ENCODE measurements at regions not wholly inside any gene's neighbourhood (a gene's known extent, or its start where the extent isn't known, plus 50 kb on each side); places are given as distances from the start of the nearest gene placed in this dataset.
"Not testable (repeated sequence)": the region's sequence is repeated elsewhere in the genome, so short reads cannot be mapped to it uniquely, and the experiment has no call there.

GRCh38 chr20:48448666-48449600 lies 378.9 kb downstream of the PREX1 start:
- no peak overlapping the region for H3K4me3 ChIP-seq (ENCODE audit: low read depth, low read length)
- no peak for DNase-seq (ENCODE audit: low read depth)
- TF ChIP-seq, protein P1, sequence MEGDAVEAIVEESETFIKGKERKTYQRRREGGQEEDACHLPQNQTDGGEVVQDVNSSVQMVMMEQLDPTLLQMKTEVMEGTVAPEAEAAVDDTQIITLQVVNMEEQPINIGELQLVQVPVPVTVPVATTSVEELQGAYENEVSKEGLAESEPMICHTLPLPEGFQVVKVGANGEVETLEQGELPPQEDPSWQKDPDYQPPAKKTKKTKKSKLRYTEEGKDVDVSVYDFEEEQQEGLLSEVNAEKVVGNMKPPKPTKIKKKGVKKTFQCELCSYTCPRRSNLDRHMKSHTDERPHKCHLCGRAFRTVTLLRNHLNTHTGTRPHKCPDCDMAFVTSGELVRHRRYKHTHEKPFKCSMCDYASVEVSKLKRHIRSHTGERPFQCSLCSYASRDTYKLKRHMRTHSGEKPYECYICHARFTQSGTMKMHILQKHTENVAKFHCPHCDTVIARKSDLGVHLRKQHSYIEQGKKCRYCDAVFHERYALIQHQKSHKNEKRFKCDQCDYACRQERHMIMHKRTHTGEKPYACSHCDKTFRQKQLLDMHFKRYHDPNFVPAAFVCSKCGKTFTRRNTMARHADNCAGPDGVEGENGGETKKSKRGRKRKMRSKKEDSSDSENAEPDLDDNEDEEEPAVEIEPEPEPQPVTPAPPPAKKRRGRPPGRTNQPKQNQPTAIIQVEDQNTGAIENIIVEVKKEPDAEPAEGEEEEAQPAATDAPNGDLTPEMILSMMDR (IDR thresholded peaks at IDR 0.05; ENCODE audit: low read depth, low read length, missing control alignments), result no peak

GRCh38 chr20:48447456-48447855 lies 380.3 kb downstream of the PREX1 start:
- TF ChIP-seq, protein P1 (IDR thresholded peaks at IDR 0.05; ENCODE audit: low read depth, low read length, missing control alignments), result no peak
- DNase-seq (ENCODE audit: low read depth), result no peak
- H3K4me3 ChIP-seq (ENCODE audit: low read depth, low read length), result no peak overlapping the region

DNA sequence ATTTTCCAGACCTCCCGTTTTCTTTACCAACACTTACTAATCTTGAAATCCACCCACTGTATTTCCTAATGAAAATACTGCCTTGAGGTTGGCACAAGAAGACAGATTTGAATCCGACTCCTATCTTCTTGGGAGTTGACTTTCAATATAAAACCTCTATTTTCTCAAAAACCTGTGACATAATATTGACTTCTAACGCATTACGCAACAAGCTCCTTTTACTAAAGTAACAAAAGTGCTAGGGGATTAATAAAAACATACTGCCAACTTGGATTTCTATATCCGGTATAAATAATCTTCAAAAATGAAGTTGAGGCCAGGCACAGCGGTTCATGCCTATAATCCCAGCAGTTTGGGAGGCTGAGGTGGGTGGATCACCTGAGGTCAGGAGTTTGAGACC lies 382.0 kb downstream of the PREX1 start:
- DNase-seq (ENCODE audit: low read depth), result no peak
- TF ChIP-seq, protein P1 (IDR thresholded peaks at IDR 0.05; ENCODE audit: low read depth, low read length, missing control alignments), result no peak
- no peak overlapping the region for H3K4me3 ChIP-seq (ENCODE audit: low read depth, low read length)

- TF ChIP-seq, protein P1 (IDR thresholded peaks at IDR 0.05; ENCODE audit: low read depth, low read length, missing control alignments), result no peak
- no peak overlapping the region for H3K4me3 ChIP-seq (ENCODE audit: low read depth, low read length)
- no peak for DNase-seq (ENCODE audit: low read depth)
These were observed 383.6 kb downstream of the PREX1 start for GRCh38 chr20:48444249-48444648.

DNA sequence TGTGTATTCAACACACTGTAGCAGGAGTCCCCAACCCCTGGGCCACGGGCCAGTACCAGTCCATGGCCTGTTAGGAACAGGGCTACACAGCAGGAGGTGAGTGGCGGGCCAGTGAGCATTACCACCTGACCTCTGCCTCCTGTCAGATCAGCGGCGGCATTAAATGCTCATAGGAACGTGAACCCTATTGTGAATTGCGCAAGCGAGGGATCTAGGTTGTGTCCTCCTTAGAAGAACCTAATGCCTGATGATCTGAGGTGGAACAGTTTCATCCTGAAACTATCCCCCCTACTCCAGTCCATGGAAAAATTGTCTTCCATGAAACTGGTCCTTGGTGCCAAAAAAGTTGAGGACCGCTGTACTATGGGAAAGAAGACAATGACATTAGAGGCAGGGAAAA lies 386.9 kb downstream of the PREX1 start:
- DNase-seq (ENCODE audit: low read depth), result no peak
- TF ChIP-seq, protein P1 (IDR thresholded peaks at IDR 0.05; ENCODE audit: low read depth, low read length, missing control alignments), result no peak
- no peak overlapping the region for H3K4me3 ChIP-seq (ENCODE audit: low read depth, low read length)

DNA sequence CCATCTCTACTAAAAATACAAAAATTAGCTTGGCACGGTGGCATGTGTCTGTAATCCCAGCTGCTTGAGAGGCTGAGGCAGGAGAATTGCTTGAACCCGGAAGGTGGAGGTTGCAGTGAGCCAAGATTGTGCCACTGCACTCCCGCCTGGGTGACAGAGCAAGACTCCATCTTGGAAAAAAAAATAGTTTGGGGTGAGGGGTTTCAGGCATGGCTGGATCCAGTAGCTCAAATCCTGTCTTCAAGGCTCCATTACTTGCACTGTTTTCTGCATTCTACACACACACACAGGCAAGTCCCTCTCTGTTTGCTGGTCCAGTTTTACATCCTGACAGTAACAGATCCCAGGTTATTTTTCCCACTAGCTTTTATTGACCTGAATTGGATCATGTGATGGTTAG lies 387.5 kb downstream of the PREX1 start:
- H3K4me3 ChIP-seq (ENCODE audit: low read depth, low read length); DNase-seq (ENCODE audit: low read depth): not testable (repeated sequence)

DNA sequence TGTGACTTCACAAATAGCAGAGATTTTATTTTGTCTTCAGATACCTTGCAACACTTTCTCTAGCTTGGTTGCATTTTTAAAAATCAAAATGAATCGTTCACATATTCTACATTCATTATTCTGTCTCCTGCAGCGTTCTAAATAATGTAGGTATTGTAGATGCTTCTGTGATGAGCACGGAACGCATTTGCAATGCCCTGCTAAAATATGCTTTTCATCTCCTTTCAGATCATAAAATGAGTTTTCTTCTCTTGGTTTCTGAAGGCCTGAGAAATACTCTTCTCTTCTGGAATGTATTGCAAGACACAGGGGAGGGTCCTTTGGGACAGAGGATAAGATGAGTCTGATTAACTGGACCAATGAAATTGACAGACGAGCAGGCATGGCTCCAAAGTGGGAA lies 390.7 kb downstream of the PREX1 start:
- H3K4me3 ChIP-seq (ENCODE audit: low read depth, low read length), result no peak overlapping the region
- TF ChIP-seq, protein P1 (IDR thresholded peaks at IDR 0.05; ENCODE audit: low read depth, low read length, missing control alignments), result no peak
- DNase-seq (ENCODE audit: low read depth), result no peak

DNA sequence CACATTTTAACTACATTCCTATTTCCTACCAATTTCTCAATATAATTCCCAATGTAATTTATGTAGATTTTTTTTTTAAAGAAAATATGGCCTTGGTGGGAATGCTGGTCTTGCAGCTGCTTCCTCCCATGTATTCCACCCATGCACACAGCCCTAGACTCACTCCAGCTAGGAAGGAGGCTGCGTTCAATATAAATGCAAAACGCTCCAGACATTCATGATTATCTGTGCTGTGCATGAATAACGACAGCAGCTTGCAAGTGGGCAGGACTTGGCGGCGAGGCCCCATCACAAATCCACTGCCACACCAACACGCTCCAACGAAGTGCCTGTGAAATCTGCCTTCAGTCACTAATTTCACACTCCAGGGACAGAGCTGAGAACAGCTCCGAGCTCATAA lies 391.2 kb downstream of the PREX1 start:
- H3K4me3 ChIP-seq (ENCODE audit: low read depth, low read length); DNase-seq (ENCODE audit: low read depth): not testable (repeated sequence)

Data from GM12864 (cell line).